Stimulated activated CD4-positive, alpha-beta T cell treated with anti-CD3 and anti-CD28 coated beads, Interleukin-15, amount 100 ng/mL, for 24 hours (primary cell): ENCODE measurements at regions not wholly inside any gene's neighbourhood (a gene's known extent, or its start where the extent isn't known, plus 50 kb on each side); places are given as distances from the start of the nearest gene placed in this dataset.

Source experiments
- DNase-seq: peaks from one replicate; pipeline ENCODE4 v3.0.0-alpha.2; 2020

DNA sequence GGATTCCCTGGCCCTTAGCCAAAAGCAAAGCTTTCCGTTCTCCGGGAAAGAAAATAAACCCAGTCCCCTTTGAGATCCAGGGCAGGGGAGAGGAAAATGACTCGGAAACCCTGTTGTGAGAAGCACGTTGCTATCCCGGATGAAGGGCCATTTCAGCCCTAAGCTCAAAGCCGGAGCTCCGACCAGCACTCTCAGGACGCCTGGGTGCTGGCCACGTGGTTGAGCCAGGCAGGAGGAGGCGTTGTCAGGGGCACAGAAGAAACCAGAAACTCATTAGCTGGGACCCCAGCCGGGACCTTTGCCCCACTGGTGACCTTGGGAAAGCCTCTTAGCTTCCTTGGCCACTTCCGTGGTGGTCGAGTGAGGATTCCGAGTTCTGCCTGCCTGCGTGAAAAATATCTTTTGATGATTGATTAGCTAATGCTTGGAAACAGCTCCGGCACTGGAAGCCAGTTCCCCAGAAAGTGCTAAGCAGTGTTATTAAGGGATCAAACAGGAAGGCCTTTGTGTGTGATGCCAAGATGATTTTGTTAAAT, 57.6 kb upstream of the FZD10 start:
- no peak for DNase-seq

DNA sequence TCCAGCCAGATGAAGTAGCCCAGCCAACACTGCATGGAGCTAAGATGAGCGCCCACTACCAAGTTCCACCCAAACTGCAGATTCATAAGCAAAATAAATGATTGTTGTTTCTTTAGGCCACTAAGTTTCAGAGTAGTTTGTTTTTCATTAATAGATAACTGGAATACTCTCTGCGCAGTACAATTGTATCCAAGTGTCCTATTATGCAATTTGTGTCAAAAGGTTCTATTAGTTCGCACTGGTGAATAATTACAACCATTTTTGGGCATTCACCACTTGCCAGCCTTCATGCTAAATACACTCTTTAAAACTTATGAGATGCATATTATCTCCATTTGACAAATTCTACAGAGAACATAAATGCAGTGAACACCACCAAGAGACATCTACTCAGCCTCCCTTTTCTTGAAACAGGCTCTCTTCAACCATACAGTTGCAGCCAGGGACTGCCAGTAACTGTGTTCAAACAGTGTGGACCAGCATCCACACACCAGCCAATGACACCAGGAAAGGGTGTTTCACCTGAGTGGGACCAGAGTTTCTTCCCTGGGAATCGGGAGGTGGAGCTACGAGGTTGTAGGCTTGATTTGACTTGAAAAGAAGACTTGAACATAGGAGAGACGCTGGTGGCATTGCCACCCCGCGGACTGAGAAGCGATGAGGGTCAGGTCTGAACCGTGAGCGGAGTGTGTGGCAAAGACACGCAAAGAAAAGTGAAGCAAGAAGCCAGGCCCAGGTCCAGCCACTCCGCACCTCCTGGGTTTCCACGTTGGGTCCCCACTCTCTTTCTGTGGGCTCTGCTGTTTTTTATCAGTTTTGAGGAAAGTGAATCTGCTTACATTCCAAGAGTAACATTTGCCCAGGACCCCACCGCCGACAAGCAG, 53.0 kb upstream of the FZD10 start:
- DNase-seq = no peak

GRCh38 chr12:130110914-130111313, 51.4 kb upstream of the FZD10 start:
- no peak for DNase-seq

DNA sequence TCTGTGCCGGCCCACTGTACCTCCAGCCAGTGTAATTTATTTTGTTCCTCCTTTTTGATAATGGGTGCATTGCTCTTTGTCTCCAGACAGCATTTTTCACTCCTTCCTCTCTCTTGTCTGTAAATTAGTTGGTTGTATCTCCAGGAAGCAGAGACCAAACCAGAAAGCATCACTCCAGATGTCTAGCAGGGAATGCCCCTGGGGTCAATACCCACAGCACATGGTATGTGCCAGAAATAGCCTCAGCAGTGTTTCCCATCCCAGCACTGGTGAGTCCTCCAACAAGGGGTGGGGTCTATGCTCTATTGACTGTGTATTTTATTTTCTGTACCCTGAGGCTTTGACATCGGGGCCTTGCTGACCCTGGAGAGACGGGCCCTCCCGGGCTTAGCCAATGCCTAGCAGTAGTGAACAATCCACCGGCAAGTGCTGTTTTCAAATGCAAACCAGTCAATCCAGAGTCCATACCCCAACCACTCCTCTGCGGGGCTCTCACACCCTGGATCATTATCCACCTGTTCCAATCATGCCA, 50.2 kb upstream of the FZD10 start:
- DNase-seq = no peak
